ENCODE measurements at regions not wholly inside any gene's neighbourhood (a gene's known extent, or its start where the extent isn't known, plus 50 kb on each side); places are given as distances from the start of the nearest gene placed in this dataset.

GRCh38 chr12:125381373-125381772 is 316.1 kb downstream of the AACS start:
- H3K4me3 Mint-ChIP-seq = no peak overlapping the region
- DNase-seq = no peak
- no peak for TF ChIP-seq CTCF (IDR thresholded peaks at IDR 0.05)
- H3K4me1 Mint-ChIP-seq (ENCODE audit: low read depth) = no peaks in the 10 kb centered on the region
- no peaks in the 10 kb centered on the region for H3K27me3 Mint-ChIP-seq (ENCODE audit: insufficient read depth)
- H3K9me3 Mint-ChIP-seq = peaks cover 76% of the 10 kb centered on the region
- no peak overlapping the region for H3K27ac Mint-ChIP-seq
- H3K36me3 Mint-ChIP-seq (ENCODE audit: low read depth) = no peaks in the 10 kb centered on the region; the same call in 1 of the 2 replicates

- no peaks in the 10 kb centered on the region for H3K4me1 Mint-ChIP-seq (ENCODE audit: low read depth)
- H3K9me3 Mint-ChIP-seq = peaks cover 75% of the 10 kb centered on the region
- no peaks in the 10 kb centered on the region for H3K27me3 Mint-ChIP-seq (ENCODE audit: insufficient read depth)
- H3K4me3 Mint-ChIP-seq = no peak overlapping the region
- no peak for TF ChIP-seq CTCF (IDR thresholded peaks at IDR 0.05)
- H3K36me3 Mint-ChIP-seq (ENCODE audit: low read depth) = no peaks in the 10 kb centered on the region; the same call in 1 of the 2 replicates
- no peak overlapping the region for H3K27ac Mint-ChIP-seq
- no peak for DNase-seq
These were observed 317.7 kb downstream of the AACS start for GRCh38 chr12:125382926-125383325.

DNA sequence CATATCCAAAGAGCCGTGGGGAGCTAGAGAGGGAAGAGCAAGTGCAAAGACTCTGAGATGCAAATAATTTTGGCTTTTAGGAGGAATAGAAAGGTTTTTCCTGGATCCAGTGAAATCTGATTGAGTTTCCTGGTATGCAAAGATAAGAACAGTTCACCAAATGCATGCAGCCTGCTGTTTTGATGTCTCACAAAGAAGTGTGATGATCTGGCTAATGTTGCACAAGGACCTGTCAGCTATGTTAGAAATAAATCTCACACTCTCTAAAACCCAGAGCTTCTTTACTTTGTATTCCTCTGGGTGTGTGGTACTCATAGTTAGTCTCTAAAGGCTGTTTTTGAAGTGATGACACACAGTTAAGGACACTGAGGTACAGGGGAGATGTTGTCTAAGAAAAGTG is 321.4 kb downstream of the AACS start:
- no peak for TF ChIP-seq CTCF (IDR thresholded peaks at IDR 0.05)
- Mint-ChIP-seq H3K36me3 (ENCODE audit: low read depth) (no peaks in the 10 kb centered on the region), H3K27ac (no peak overlapping the region), H3K4me3 (no peak overlapping the region), H3K9me3 (peaks cover 57% of the 10 kb centered on the region), H3K27me3 (ENCODE audit: insufficient read depth) (no peaks in the 10 kb centered on the region), H3K4me1 (ENCODE audit: low read depth) (no peaks in the 10 kb centered on the region)
- no peak for DNase-seq

DNA sequence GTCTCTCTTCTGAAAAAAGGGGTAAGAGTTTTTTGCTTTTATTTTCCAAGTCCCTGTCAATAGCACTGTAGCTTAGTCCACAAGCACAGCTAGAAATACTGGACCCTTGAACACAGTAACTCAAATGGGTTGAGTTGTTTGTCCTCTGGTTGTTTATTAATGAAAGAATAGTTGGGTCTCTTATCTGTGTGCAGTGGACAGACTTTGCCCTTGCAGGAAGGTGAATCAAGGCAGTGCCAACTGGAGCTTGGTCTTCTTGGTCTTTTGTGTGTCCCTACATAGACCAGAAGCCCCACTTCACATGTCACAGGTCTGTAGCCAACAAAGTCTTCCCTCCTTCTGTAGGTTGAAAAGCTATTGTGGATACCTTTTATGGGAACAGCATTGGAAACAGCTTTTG is 322.0 kb downstream of the AACS start:
- H3K27me3 Mint-ChIP-seq (ENCODE audit: insufficient read depth) = no peaks in the 10 kb centered on the region
- H3K4me1 Mint-ChIP-seq (ENCODE audit: low read depth) = no peaks in the 10 kb centered on the region
- no peak for DNase-seq
- H3K9me3 Mint-ChIP-seq = peaks cover 54% of the 10 kb centered on the region
- H3K27ac Mint-ChIP-seq = no peak overlapping the region
- no peak overlapping the region for H3K4me3 Mint-ChIP-seq
- TF ChIP-seq CTCF (IDR thresholded peaks at IDR 0.05) = no peak
- H3K36me3 Mint-ChIP-seq (ENCODE audit: low read depth) = no peaks in the 10 kb centered on the region

GRCh38 chr12:125389061-125389697 is 323.9 kb downstream of the AACS start:
- Mint-ChIP-seq H3K9me3 (peaks cover 56% of the 10 kb centered on the region), H3K27ac (no peak overlapping the region), H3K4me3 (no peak overlapping the region), H3K36me3 (ENCODE audit: low read depth) (no peaks in the 10 kb centered on the region), H3K27me3 (ENCODE audit: insufficient read depth) (no peaks in the 10 kb centered on the region), H3K4me1 (ENCODE audit: low read depth) (no peaks in the 10 kb centered on the region)
- no peak for TF ChIP-seq CTCF (IDR thresholded peaks at IDR 0.05)
- DNase-seq = no peak
